Nephron (organoid): ENCODE measurements at regions not wholly inside any gene's neighbourhood (a gene's known extent, or its start where the extent isn't known, plus 50 kb on each side); places are given as distances from the start of the nearest gene placed in this dataset.

Experiments
- H3K27ac Mint-ChIP-seq, 3 experiments: 2 replicates each; pipeline ENCODE4 v1.8.0; 2020; ENCODE audit warnings: mixed read lengths in 3 of 3, mild to moderate bottlenecking in 2 of 3, moderate library complexity in 1 of 3
- H3K27me3 Mint-ChIP-seq: 2 replicates; pipeline ENCODE4 v1.8.0; 2021; ENCODE audit warnings: low read depth, mild to moderate bottlenecking, moderate library complexity, mixed read lengths
- H3K36me3 Mint-ChIP-seq: 2 replicates; pipeline ENCODE4 v1.8.0; 2020; ENCODE audit warnings: low read depth, mixed read lengths
- H3K4me1 Mint-ChIP-seq: 2 replicates; pipeline ENCODE4 v1.8.0; 2020; ENCODE audit warnings: mixed read lengths
- H3K4me3 Mint-ChIP-seq, 3 experiments: 2 replicates each; pipeline ENCODE4 v1.8.0; 2020; ENCODE audit warnings: mild to moderate bottlenecking in 3 of 3, mixed read lengths in 3 of 3, moderate library complexity in 2 of 3
- H3K9me3 Mint-ChIP-seq: 2 replicates; pipeline ENCODE4 v1.8.0; 2020; ENCODE audit warnings: mixed read lengths
- CTCF ChIP-seq, 3 experiments: fragments of 200-600 bp; sonication (generic); IDR thresholded peaks; one replicate each; pipeline ENCODE4 v1.5.0; 2021; ENCODE audit warnings: antibody characterized with exemption in 3 of 3; ENCODE audit not compliant: unreplicated experiment in 3 of 3

GRCh38 chr3:132821314-132821713, 99.1 kb upstream of the NPHP3 start:
- no peak overlapping the region for H3K4me3 Mint-ChIP-seq
- peaks cover 22% of the 10 kb centered on the region for H3K4me1 Mint-ChIP-seq
- no peak for TF ChIP-seq CTCF (IDR thresholded peaks at IDR 0.05; ENCODE audit: unreplicated experiment in 3 of 3)
- no peak overlapping the region for H3K27ac Mint-ChIP-seq
- H3K36me3 Mint-ChIP-seq = no peaks in the 10 kb centered on the region
- H3K9me3 Mint-ChIP-seq = no peaks in the 10 kb centered on the region
- H3K27me3 Mint-ChIP-seq = peaks cover 3% of the 10 kb centered on the region

GRCh38 chr3:132818251-132818650, 96.0 kb upstream of the NPHP3 start:
- H3K36me3 Mint-ChIP-seq = no peaks in the 10 kb centered on the region
- peaks cover 3% of the 10 kb centered on the region for H3K27me3 Mint-ChIP-seq
- H3K4me1 Mint-ChIP-seq = peaks cover 16% of the 10 kb centered on the region
- H3K9me3 Mint-ChIP-seq = peaks cover under 1% of the 10 kb centered on the region
- no peak overlapping the region for H3K27ac Mint-ChIP-seq
- no peak for TF ChIP-seq CTCF (IDR thresholded peaks at IDR 0.05; ENCODE audit: unreplicated experiment in 3 of 3)
- H3K4me3 Mint-ChIP-seq = no peak overlapping the region

GRCh38 chr3:132817646-132818177, 95.5 kb upstream of the NPHP3 start:
- peaks cover 2% of the 10 kb centered on the region for H3K9me3 Mint-ChIP-seq
- TF ChIP-seq CTCF (IDR thresholded peaks at IDR 0.05; ENCODE audit: unreplicated experiment in 3 of 3) = no peak
- H3K27ac Mint-ChIP-seq = no peak overlapping the region
- peaks cover 11% of the 10 kb centered on the region for H3K4me1 Mint-ChIP-seq
- peaks cover 3% of the 10 kb centered on the region for H3K27me3 Mint-ChIP-seq
- H3K36me3 Mint-ChIP-seq = no peaks in the 10 kb centered on the region
- H3K4me3 Mint-ChIP-seq = no peak overlapping the region

GRCh38 chr3:132805071-132805470, 82.9 kb upstream of the NPHP3 start:
- peaks cover 27% of the 10 kb centered on the region for H3K4me1 Mint-ChIP-seq
- H3K36me3 Mint-ChIP-seq = no peaks in the 10 kb centered on the region
- peaks cover 3% of the 10 kb centered on the region for H3K27me3 Mint-ChIP-seq
- H3K27ac Mint-ChIP-seq = no peak overlapping the region
- no peak overlapping the region for H3K4me3 Mint-ChIP-seq
- TF ChIP-seq CTCF (IDR thresholded peaks at IDR 0.05; ENCODE audit: unreplicated experiment in 3 of 3) = no peak
- H3K9me3 Mint-ChIP-seq = no peaks in the 10 kb centered on the region

GRCh38 chr3:132804498-132804897, 82.3 kb upstream of the NPHP3 start:
- TF ChIP-seq CTCF (IDR thresholded peaks at IDR 0.05; ENCODE audit: unreplicated experiment in 3 of 3) = no peak
- no peaks in the 10 kb centered on the region for H3K9me3 Mint-ChIP-seq
- peaks cover 3% of the 10 kb centered on the region for H3K27me3 Mint-ChIP-seq
- no peaks in the 10 kb centered on the region for H3K36me3 Mint-ChIP-seq
- peaks cover 27% of the 10 kb centered on the region for H3K4me1 Mint-ChIP-seq
- H3K27ac Mint-ChIP-seq = peak overlapping the region in 1 of 3 experiments; percentile 26
- H3K4me3 Mint-ChIP-seq = no peak overlapping the region

- H3K27me3 Mint-ChIP-seq = peaks cover 3% of the 10 kb centered on the region
- no peaks in the 10 kb centered on the region for H3K36me3 Mint-ChIP-seq
- no peak overlapping the region for H3K4me3 Mint-ChIP-seq
- TF ChIP-seq CTCF (IDR thresholded peaks at IDR 0.05; ENCODE audit: unreplicated experiment in 3 of 3) = no peak
- H3K27ac Mint-ChIP-seq = peak overlapping the region in 1 of 3 experiments; percentile 26
- H3K4me1 Mint-ChIP-seq = peaks cover 27% of the 10 kb centered on the region
- no peaks in the 10 kb centered on the region for H3K9me3 Mint-ChIP-seq
These were observed 81.7 kb upstream of the NPHP3 start for GRCh38 chr3:132803889-132804288.
